T-helper 2 cell treated with Interferon-gamma antibody and Interleukin-4, amounts not matched to agents 5 μg/mL and 100 μg/mL, for 36 hours (primary cell): ENCODE measurements at regions not wholly inside any gene's neighbourhood (a gene's known extent, or its start where the extent isn't known, plus 50 kb on each side); places are given as distances from the start of the nearest gene placed in this dataset.
A peak's percentile ranks its signal among the peaks of the same experiment; 100 is the strongest.
"Not testable (repeated sequence)": the region's sequence is repeated elsewhere in the genome, so short reads cannot be mapped to it uniquely, and the experiment has no call there.

Experiments used
- DNase-seq: peaks from one replicate; pipeline ENCODE4 v3.0.0; 2021; ENCODE audit warnings: low spot score
- H3K27ac Mint-ChIP-seq: one replicate; pipeline ENCODE4 v1.8.0; 2021; ENCODE audit warnings: mild to moderate bottlenecking, mixed read lengths
- H3K27me3 Mint-ChIP-seq: one replicate; pipeline ENCODE4 v1.8.0; 2021; ENCODE audit warnings: low read depth, mixed read lengths
- H3K36me3 Mint-ChIP-seq: one replicate; pipeline ENCODE4 v1.8.0; 2021; ENCODE audit warnings: low read depth, mixed read lengths
- H3K4me1 Mint-ChIP-seq: one replicate; pipeline ENCODE4 v1.8.0; 2021; ENCODE audit warnings: low read depth, mixed read lengths
- H3K4me3 Mint-ChIP-seq: one replicate; pipeline ENCODE4 v1.8.0; 2022; ENCODE audit warnings: mild to moderate bottlenecking, moderate library complexity, mixed read lengths
- H3K9me3 Mint-ChIP-seq: one replicate; pipeline ENCODE4 v1.8.0; 2021; ENCODE audit warnings: mixed read lengths

DNA sequence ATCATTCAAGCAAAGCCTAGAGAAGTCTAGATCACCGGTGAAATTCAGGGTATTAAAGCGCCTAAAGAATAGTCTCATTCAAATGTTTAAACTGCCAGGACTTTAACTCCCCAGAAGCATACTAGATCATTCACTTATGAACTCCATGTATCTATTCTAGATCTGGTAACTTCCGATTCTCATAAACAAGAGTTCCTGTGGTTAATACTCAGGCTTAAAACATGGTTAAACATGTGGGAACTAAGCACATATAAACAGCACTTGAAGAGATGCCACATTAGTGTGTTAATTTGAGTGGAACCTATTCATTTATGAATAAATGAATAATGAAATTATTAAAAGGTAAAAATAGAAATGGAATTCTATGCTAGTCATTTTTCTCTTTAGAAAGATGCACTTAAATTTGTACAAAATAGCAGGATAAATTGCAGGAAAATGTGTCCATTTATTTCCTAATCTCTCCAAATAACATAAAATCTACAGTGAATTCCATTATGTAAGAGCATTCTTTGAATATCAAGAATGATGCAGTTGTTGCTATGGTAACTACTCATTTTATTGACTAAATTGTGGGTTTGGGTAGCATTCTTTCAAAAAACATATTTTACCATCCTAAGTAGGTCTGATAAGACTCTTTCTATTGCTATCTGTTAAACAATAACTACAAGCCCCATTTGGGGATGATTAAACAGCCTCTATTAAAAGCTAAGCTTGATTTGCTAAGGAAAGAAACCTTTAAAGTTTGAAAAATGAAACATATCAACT is 147.6 kb upstream of the TMEM168 start:
- no peaks in the 10 kb centered on the region for H3K9me3 Mint-ChIP-seq
- peaks cover 32% of the 10 kb centered on the region for H3K4me1 Mint-ChIP-seq
- H3K36me3 Mint-ChIP-seq, result peaks cover 10% of the 10 kb centered on the region
- DNase-seq, result no peak
- peak overlapping the region; percentile 91 for H3K4me3 Mint-ChIP-seq
- H3K27ac Mint-ChIP-seq, result no peak overlapping the region
- H3K27me3 Mint-ChIP-seq, result no peaks in the 10 kb centered on the region

GRCh38 chr7:112933598-112933997 is 143.4 kb upstream of the TMEM168 start:
- Mint-ChIP-seq H3K4me3 (no peak overlapping the region), H3K27me3 (no peaks in the 10 kb centered on the region), H3K4me1 (peaks cover 19% of the 10 kb centered on the region), H3K27ac (no peak overlapping the region), H3K9me3 (no peaks in the 10 kb centered on the region), H3K36me3 (peaks cover 10% of the 10 kb centered on the region)
- no peak for DNase-seq

DNA sequence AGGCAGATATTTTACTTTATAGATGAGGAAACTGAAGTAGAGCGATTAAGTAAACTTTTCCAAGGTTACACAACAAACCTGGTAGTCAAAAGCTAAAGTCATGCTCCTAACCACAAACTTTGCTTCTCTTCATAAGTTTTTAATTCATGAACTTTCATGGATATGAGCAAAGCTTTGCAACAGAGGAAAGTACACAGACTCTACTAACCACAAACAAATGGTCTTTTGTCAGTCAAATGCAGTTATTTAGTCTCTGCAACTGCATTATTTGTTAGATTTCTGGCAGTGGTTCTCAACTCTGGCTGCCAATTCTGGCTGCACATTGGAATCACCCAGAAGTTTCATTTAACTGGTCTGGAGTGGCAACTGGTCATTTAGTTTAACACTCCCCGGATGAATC is 140.6 kb upstream of the TMEM168 start:
- no peak overlapping the region for H3K4me3 Mint-ChIP-seq
- no peaks in the 10 kb centered on the region for H3K9me3 Mint-ChIP-seq
- H3K4me1 Mint-ChIP-seq, result peaks cover 2% of the 10 kb centered on the region
- H3K27ac Mint-ChIP-seq, result no peak overlapping the region
- H3K27me3 Mint-ChIP-seq, result no peaks in the 10 kb centered on the region
- DNase-seq, result no peak
- peaks cover 7% of the 10 kb centered on the region for H3K36me3 Mint-ChIP-seq

DNA sequence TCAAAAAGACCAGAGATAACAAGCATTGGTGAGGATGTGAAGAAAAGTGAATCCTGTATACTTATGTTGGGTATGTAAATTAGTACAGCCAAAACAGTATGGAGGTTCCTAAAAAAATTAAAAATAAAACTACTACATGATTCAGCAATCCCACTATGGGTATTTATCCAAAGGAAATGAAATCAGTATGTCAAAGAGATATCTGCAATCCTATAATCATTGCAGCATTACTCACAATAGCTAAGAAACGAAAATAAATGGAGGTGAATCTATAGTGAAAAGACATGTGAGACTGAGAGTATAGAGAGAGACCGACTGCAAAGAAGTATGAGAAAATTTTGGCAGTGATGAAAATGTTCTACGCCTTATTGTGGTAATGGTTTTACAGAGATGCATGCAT is 139.2 kb upstream of the TMEM168 start:
- Mint-ChIP-seq H3K4me3 (no peak overlapping the region), H3K4me1 (no peaks in the 10 kb centered on the region)
- no peak for DNase-seq

DNA sequence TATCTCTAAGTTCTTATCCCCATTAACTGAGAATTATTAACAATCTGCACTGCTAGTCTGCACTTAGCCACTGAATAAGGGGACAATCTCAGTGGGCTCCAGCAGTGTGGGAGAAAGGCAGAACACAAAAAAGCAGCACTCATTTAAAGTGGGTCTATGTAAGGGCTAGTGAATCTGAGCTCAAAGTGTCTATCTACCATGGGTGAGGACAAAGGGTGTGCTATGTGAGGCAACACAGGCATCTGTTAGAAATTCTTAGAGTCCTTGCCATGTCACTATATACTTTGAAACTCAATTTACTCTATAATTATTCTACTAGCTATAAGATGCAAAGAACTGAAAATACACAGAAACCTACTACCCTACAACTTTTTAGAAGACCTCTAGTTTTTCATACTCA is 135.8 kb upstream of the TMEM168 start:
- no peaks in the 10 kb centered on the region for H3K9me3 Mint-ChIP-seq
- H3K27ac Mint-ChIP-seq, result no peak overlapping the region
- H3K27me3 Mint-ChIP-seq, result no peaks in the 10 kb centered on the region
- H3K36me3 Mint-ChIP-seq, result no peaks in the 10 kb centered on the region
- no peak overlapping the region for H3K4me3 Mint-ChIP-seq
- DNase-seq, result no peak
- no peaks in the 10 kb centered on the region for H3K4me1 Mint-ChIP-seq

More for the DNA sequence above, 139.2 kb upstream of the TMEM168 start:
- H3K27me3 Mint-ChIP-seq, result no peaks in the 10 kb centered on the region
- no peaks in the 10 kb centered on the region for H3K9me3 Mint-ChIP-seq
- no peak overlapping the region for H3K27ac Mint-ChIP-seq
- peaks cover 7% of the 10 kb centered on the region for H3K36me3 Mint-ChIP-seq

- H3K36me3 Mint-ChIP-seq, H3K27me3 Mint-ChIP-seq, DNase-seq, H3K4me3 Mint-ChIP-seq, H3K27ac Mint-ChIP-seq, H3K4me1 Mint-ChIP-seq, H3K9me3 Mint-ChIP-seq: not testable (repeated sequence)
These were observed 132.4 kb upstream of the TMEM168 start for GRCh38 chr7:112922546-112922945.

DNA sequence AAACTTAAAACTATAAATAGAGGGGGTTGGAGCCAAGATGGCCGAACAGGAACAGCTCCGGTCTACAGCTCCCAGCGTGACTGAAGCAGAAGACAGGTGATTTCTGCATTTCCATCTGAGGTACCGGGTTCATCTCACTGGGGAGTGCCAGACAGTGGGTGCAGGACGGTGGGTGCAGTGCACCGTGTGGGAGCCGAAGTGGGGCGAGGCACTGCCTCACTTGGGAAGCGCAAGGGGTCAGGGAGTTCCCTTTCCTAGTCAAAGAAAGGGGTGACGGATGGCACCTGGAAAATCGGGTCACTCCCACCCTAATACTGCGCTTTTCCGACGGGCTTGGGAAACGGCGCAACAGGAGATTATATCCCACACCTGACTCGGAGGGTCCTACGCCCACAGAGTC is 126.2 kb upstream of the TMEM168 start:
- DNase-seq, H3K27ac Mint-ChIP-seq, H3K4me3 Mint-ChIP-seq, H3K27me3 Mint-ChIP-seq, H3K4me1 Mint-ChIP-seq, H3K9me3 Mint-ChIP-seq: not testable (repeated sequence)
- peaks cover 14% of the 10 kb centered on the region for H3K36me3 Mint-ChIP-seq

- Mint-ChIP-seq H3K4me1 (peaks cover 3% of the 10 kb centered on the region), H3K27ac (no peak overlapping the region), H3K36me3 (peaks cover 21% of the 10 kb centered on the region), H3K4me3 (no peak overlapping the region), H3K27me3 (no peaks in the 10 kb centered on the region), H3K9me3 (peaks cover 20% of the 10 kb centered on the region)
- DNase-seq, result no peak
These were observed 117.9 kb upstream of the TMEM168 start for GRCh38 chr7:112908086-112908485.

DNA sequence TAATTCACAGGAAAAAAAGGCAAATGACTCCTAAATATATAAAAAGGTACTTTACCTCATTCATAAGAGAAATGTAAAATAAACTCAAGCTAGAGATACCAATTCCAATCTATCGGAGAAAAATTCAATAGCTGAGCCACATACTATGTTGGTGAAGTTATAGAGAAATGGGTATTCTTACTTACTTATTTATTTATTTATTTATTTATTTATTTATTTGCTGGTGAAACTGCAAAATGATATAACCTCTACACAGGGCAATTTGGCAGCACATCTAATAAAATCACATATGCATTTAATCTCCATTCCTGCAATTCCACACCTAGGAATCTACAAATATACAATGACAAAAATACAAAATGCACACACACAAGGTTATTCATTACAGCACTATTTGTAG is 117.5 kb upstream of the TMEM168 start:
- Mint-ChIP-seq H3K36me3 (peaks cover 18% of the 10 kb centered on the region), H3K27ac (no peak overlapping the region), H3K4me3 (no peak overlapping the region)

GRCh38 chr7:112905950-112906349 is 115.8 kb upstream of the TMEM168 start:
- Mint-ChIP-seq H3K27me3 (no peaks in the 10 kb centered on the region), H3K27ac (no peak overlapping the region), H3K4me3 (no peak overlapping the region), H3K4me1 (peaks cover 3% of the 10 kb centered on the region), H3K9me3 (peaks cover 16% of the 10 kb centered on the region), H3K36me3 (peaks cover 12% of the 10 kb centered on the region)
- no peak for DNase-seq

More for the DNA sequence above, 117.5 kb upstream of the TMEM168 start:
- no peak for DNase-seq
- Mint-ChIP-seq H3K27me3 (no peaks in the 10 kb centered on the region), H3K4me1 (peaks cover 3% of the 10 kb centered on the region), H3K9me3 (peaks cover 20% of the 10 kb centered on the region)

GRCh38 chr7:112905413-112905812 is 115.2 kb upstream of the TMEM168 start:
- Mint-ChIP-seq H3K27me3 (no peaks in the 10 kb centered on the region), H3K27ac (no peak overlapping the region), H3K4me3 (no peak overlapping the region), H3K4me1 (no peaks in the 10 kb centered on the region), H3K9me3 (peaks cover 16% of the 10 kb centered on the region), H3K36me3 (peaks cover 9% of the 10 kb centered on the region)
- no peak for DNase-seq

DNA sequence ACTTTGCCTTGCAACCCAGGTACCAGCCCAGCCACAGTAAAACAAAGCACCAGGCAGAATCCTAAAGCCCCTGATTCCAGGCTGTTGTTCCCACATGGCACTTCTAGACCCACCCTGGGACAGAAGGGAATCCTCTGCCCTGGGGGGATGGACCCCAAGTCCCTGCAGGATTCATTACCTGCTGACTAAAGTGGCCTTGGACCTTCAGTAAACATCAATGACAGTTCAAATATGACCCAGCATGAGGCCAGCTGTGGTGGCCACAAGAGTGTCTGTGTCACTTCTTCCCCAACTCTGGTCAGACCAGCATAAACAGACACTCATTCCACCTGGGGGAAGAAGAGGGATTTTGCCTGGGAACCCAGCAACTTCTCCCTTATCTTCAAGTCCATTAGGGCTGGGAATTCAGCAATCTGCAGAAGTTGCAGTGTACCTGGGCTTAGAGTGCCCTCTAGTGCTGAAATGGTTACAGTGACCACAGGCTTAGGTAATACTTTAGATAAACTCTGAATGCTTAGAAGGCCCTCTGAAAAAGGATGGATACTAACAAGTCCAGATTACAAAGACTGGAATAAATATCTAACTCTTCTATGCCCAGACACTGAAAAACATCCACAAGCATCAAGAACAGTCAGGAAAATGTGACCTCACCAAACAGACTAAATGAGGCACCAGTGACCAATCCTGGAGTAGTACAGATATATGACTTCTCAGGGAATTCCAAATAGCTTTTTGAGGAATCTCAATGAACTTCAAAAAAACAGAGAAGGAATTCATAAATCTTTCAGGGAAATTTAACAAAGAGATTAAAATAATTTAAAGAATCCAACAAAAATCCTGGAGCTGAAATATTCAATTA is 108.5 kb upstream of the TMEM168 start:
- Mint-ChIP-seq H3K4me1 (no peaks in the 10 kb centered on the region), H3K27me3 (no peaks in the 10 kb centered on the region), H3K4me3 (no peak overlapping the region), H3K9me3 (no peaks in the 10 kb centered on the region), H3K36me3 (no peaks in the 10 kb centered on the region), H3K27ac (no peak overlapping the region)
- no peak for DNase-seq

GRCh38 chr7:112897839-112898431 is 107.7 kb upstream of the TMEM168 start:
- H3K27me3 Mint-ChIP-seq, result no peaks in the 10 kb centered on the region
- H3K4me3 Mint-ChIP-seq, result no peak overlapping the region
- H3K4me1 Mint-ChIP-seq, result no peaks in the 10 kb centered on the region
- DNase-seq, result no peak
- H3K27ac Mint-ChIP-seq, result no peak overlapping the region
- H3K9me3 Mint-ChIP-seq, result no peaks in the 10 kb centered on the region
- no peaks in the 10 kb centered on the region for H3K36me3 Mint-ChIP-seq

GRCh38 chr7:112896026-112896601 is 105.9 kb upstream of the TMEM168 start:
- no peak for DNase-seq
- Mint-ChIP-seq H3K4me3 (no peak overlapping the region), H3K9me3 (no peaks in the 10 kb centered on the region), H3K36me3 (no peaks in the 10 kb centered on the region), H3K27me3 (no peaks in the 10 kb centered on the region), H3K27ac (no peak overlapping the region), H3K4me1 (no peaks in the 10 kb centered on the region)
